T47D (cell line): ENCODE measurements at regions not wholly inside any gene's neighbourhood (a gene's known extent, or its start where the extent isn't known, plus 50 kb on each side); places are given as distances from the start of the nearest gene placed in this dataset.

Source experiments
- DNase-seq, 2 experiments: peaks; one replicate each; pipeline versions ENCODE4 v3.0.0 to v3.0.0-alpha.2; 2011 to 2012; ENCODE audit warnings: low read depth in 1 of 2, low spot score in 1 of 2
- JUND ChIP-seq: IDR thresholded peaks from 2 replicates; pipeline ENCODE4 v1.6.1; 2012; ENCODE audit warnings: low read depth
- in situ Hi-C: cut with HindIII; loops from 2 replicates; pipeline ENCODE4 v1.10.0; 2016; ENCODE audit warnings: low sequenced_read_pairs, low pct_unique_long_range_greater_than_20kb

GRCh38 chr3:194817592-194817930 lies 131.9 kb downstream of the FAM43A start:
- in situ Hi-C loops: no loop called here
- DNase-seq: no peak
- TF ChIP-seq JUND: no peak

GRCh38 chr3:194817936-194818335 lies 132.3 kb downstream of the FAM43A start:
- DNase-seq: no peak
- in situ Hi-C loops: no loop called here
- TF ChIP-seq JUND: no peak

DNA sequence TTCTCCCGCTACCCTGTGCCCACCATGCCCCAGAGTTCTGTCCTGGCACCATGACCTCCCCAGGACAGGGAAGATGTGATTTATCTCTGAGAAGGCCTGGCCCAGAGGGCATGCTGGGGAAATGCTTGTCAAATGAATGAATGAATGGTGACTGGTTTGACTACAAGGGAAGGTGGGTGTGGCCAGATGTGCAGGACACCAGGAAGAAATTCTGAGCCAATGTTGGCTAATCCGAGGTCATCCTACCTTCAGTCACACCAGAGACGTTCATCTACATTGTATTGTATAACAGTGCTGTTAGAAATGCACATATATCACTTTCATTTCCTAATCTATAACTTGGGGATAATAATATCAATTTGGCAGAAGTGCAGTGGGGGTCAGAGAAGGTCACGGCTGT lies 138.4 kb downstream of the FAM43A start:
- in situ Hi-C loops: no loop called here
- no peak for DNase-seq
- no peak for TF ChIP-seq JUND

DNA sequence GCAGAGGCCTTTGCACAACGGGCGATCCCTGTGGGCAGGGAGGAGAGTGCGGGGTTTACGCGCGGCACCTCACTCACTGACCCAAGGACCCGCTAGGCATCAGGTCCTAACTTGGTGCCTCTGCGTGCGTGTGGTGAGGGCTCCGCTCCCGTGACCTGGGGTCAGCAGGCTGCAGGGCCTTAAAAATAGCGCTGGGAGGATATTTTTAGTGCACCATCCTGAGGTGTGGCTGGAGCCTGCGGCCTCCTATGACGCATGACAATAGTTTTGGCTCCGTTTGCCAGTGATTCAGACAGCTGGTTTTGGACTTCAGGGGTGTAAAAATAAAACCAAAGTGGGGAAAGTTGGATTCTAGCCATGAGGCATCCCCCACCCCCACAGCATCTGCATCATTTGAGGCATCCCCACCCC lies 139.0 kb downstream of the FAM43A start:
- no peak for DNase-seq
- in situ Hi-C loops: no loop called here
- no peak for TF ChIP-seq JUND

GRCh38 chr3:194826594-194826993 lies 140.9 kb downstream of the FAM43A start:
- DNase-seq: no peak
- TF ChIP-seq JUND: no peak
- in situ Hi-C loops: no loop called here

GRCh38 chr3:194827486-194827885 lies 141.8 kb downstream of the FAM43A start:
- TF ChIP-seq JUND: no peak
- in situ Hi-C loops: no loop called here
- DNase-seq: no peak

DNA sequence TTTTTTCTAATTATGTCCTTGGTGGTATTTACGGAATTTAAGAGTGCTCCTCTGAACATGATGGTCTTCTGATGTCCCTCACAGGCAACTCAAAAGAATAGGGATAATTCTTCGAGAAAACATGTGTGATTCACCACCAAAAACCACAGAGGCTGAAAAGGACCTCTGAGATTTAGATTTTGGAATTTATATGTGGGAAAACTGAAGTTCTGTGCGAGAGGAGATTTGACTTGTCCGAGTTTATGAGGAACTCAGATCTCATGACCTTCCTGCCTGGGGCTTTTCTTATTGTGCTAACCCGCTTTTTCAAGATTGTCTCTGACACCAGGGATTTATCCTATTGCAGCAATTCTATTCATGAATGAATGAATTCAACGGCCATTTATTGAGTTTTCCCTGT lies 142.4 kb downstream of the FAM43A start:
- no peak for TF ChIP-seq JUND
- no peak for DNase-seq
- in situ Hi-C loops: no loop called here

GRCh38 chr3:194828926-194829325 lies 143.2 kb downstream of the FAM43A start:
- in situ Hi-C loops: no loop called here
- no peak for TF ChIP-seq JUND
- DNase-seq: no peak

DNA sequence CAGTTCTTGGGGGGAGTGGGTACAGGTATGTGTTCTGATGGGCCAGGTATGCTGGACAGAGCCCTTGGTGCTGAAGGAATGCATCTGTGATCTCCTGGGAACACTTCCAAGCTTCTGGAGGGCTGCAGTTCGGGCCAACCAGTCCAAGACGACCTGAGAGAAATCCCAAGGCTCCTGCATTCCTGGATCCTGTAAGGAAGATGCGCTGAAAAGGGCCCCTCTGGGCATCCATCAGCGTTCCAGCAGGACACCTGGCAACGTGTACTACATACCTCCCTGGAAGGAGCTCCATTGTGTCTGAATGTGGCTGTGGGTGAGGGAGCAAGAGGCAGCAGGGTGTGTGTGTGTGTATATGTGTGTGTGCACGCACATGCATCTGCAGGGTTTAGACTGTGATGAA lies 144.7 kb downstream of the FAM43A start:
- no peak for TF ChIP-seq JUND
- in situ Hi-C loops: no loop called here
- peak in 1 of 2 experiments; percentile 29 for DNase-seq

DNA sequence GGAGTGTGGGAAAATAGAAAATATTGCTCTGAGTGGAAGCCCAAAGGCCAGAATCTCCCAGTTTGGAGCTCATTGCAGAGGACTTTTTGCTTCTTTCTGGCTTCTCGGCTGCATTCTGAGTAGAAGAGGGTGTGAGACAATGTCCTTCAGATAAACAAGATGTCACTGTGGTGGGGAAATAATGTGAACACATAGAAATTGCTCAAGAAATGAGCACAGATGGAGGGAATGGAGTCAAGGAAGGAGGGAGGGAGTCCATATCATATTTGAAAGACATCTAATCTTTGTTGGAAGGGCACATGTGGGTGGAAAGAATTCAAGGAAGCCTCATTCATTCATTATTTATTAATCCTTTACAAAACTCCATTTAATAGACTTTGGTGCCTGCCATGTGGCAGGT lies 145.3 kb downstream of the FAM43A start:
- no peak for TF ChIP-seq JUND
- in situ Hi-C loops: no loop called here
- no peak for DNase-seq

- no peak for DNase-seq
- no peak for TF ChIP-seq JUND
- in situ Hi-C loops: no loop called here
These were observed 146.8 kb downstream of the FAM43A start for GRCh38 chr3:194832346-194833104.

GRCh38 chr3:194833114-194833910 lies 147.6 kb downstream of the FAM43A start:
- in situ Hi-C loops: no loop called here
- no peak for DNase-seq
- TF ChIP-seq JUND: no peak

DNA sequence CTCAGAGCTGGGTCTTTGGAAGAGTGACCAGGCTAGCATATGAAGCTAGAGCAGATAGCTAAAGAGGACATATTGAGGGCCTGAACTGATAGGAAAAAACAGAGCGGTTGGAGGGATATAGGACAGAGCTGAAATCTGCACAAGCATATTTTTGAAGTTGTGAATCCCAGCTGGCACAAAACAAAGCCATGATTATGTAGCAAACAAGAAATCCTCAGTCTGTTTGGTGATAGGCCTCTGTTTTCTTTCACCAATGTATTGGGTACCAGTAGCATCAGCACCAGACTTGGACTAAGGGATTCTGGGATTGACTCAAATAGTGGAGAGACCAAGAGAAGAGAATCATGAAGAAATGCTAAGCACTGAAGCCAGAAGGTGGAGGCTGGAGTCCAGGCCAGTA lies 151.0 kb downstream of the FAM43A start:
- no peak for TF ChIP-seq JUND
- in situ Hi-C loops: no loop called here
- no peak for DNase-seq

GRCh38 chr3:194837457-194838127 lies 151.9 kb downstream of the FAM43A start:
- DNase-seq: no peak
- in situ Hi-C loops: no loop called here
- TF ChIP-seq JUND: no peak
